WERI-Rb-1 (cell line): ENCODE measurements at regions not wholly inside any gene's neighbourhood (a gene's known extent, or its start where the extent isn't known, plus 50 kb on each side); places are given as distances from the start of the nearest gene placed in this dataset.

ENCODE experiments used
- DNase-seq: peaks from one replicate; pipeline ENCODE4 v3.0.0-alpha.2; 2020
- H3K27ac ChIP-seq: fragments of 250-450 bp; sonication (Bioruptor Pico); 2 replicates; pipeline ENCODE4 v1.5.1; 2020; ENCODE audit warnings: mild to moderate bottlenecking, moderate library complexity
- H3K27me3 ChIP-seq: fragments of 250-450 bp; sonication (Bioruptor Pico); 2 replicates; pipeline ENCODE4 v1.5.1; 2021; ENCODE audit warnings: mild to moderate bottlenecking, low read depth, moderate library complexity; ENCODE audit not compliant: insufficient read depth, severe bottlenecking
- H3K36me3 ChIP-seq: fragments of 250-450 bp; sonication (Bioruptor Pico); 2 replicates; pipeline ENCODE4 v1.5.1; 2020; ENCODE audit warnings: mild to moderate bottlenecking, moderate library complexity
- H3K4me3 ChIP-seq: 2 replicates; pipeline ENCODE4 v1.5.1; 2011; ENCODE audit warnings: low read depth, mild to moderate bottlenecking, control low read depth, low read length
- H3K9me3 ChIP-seq: fragments of 250-450 bp; sonication (Bioruptor Pico); 2 replicates; pipeline ENCODE4 v1.5.1; 2021; ENCODE audit warnings: mild to moderate bottlenecking, moderate library complexity; ENCODE audit not compliant: severe bottlenecking
- CTCF ChIP-seq: IDR thresholded peaks from 2 replicates; pipeline ENCODE4 v1.5.1; 2011; ENCODE audit warnings: low read depth, mild to moderate bottlenecking, control low read depth, inconsistent platforms, low read length

- no peak for TF ChIP-seq CTCF
- Histone ChIP-seq H3K9me3 (no peaks in the 10 kb centered on the region), H3K36me3 (no peaks in the 10 kb centered on the region), H3K27ac (no peak overlapping the region), H3K4me3 (no peak overlapping the region), H3K27me3 (peaks cover 39% of the 10 kb centered on the region)
- DNase-seq = no peak
Measured at GRCh38 chrX:88982933-88983332, 235.9 kb downstream of the CPXCR1 start.

GRCh38 chrX:88988796-88989195, 241.8 kb downstream of the CPXCR1 start:
- no peak for TF ChIP-seq CTCF
- Histone ChIP-seq H3K9me3 (no peaks in the 10 kb centered on the region), H3K4me3 (no peak overlapping the region), H3K27ac (no peak overlapping the region), H3K27me3 (peaks cover 29% of the 10 kb centered on the region), H3K36me3 (no peaks in the 10 kb centered on the region)
- no peak for DNase-seq

GRCh38 chrX:88990882-88991582, 244.0 kb downstream of the CPXCR1 start:
- Histone ChIP-seq H3K27ac (no peak overlapping the region), H3K9me3 (no peaks in the 10 kb centered on the region), H3K4me3 (no peak overlapping the region), H3K27me3 (peaks cover 23% of the 10 kb centered on the region), H3K36me3 (no peaks in the 10 kb centered on the region)
- no peak for DNase-seq
- TF ChIP-seq CTCF = no peak

- H3K27me3 ChIP-seq = peaks cover 23% of the 10 kb centered on the region
- no peak overlapping the region for H3K4me3 ChIP-seq
- no peak for TF ChIP-seq CTCF
- H3K9me3 ChIP-seq = no peaks in the 10 kb centered on the region
- no peak for DNase-seq
- H3K36me3 ChIP-seq = no peaks in the 10 kb centered on the region
- no peak overlapping the region for H3K27ac ChIP-seq
Measured at GRCh38 chrX:88991583-88992132, 244.6 kb downstream of the CPXCR1 start.

- Histone ChIP-seq H3K36me3 (no peaks in the 10 kb centered on the region), H3K4me3 (no peak overlapping the region), H3K27me3 (peaks cover 4% of the 10 kb centered on the region), H3K9me3 (no peaks in the 10 kb centered on the region), H3K27ac (no peak overlapping the region)
- TF ChIP-seq CTCF = no peak
- DNase-seq = no peak
Measured at GRCh38 chrX:89021964-89022363, 274.9 kb downstream of the CPXCR1 start.

- TF ChIP-seq CTCF = no peak
- Histone ChIP-seq H3K4me3 (no peak overlapping the region), H3K27me3 (peaks cover 7% of the 10 kb centered on the region)
Measured at GRCh38 chrX:89033723-89034122, 286.7 kb downstream of the CPXCR1 start.

More at GRCh38 chrX:89033723-89034122, 286.7 kb downstream of the CPXCR1 start:
- Histone ChIP-seq H3K27ac (no peak overlapping the region), H3K9me3 (no peaks in the 10 kb centered on the region), H3K36me3 (no peaks in the 10 kb centered on the region)
- DNase-seq = no peak
